HG03095 (cell line): ENCODE measurements at regions not wholly inside any gene's neighbourhood (a gene's known extent, or its start where the extent isn't known, plus 50 kb on each side); places are given as distances from the start of the nearest gene placed in this dataset.

Experiments
- ATAC-seq: cut with Tn5 transposase; IDR thresholded peaks from one replicate; pipeline ENCODE4 v1.9.1; 2021; ENCODE audit warnings: moderate library complexity; ENCODE audit not compliant: unreplicated experiment

DNA sequence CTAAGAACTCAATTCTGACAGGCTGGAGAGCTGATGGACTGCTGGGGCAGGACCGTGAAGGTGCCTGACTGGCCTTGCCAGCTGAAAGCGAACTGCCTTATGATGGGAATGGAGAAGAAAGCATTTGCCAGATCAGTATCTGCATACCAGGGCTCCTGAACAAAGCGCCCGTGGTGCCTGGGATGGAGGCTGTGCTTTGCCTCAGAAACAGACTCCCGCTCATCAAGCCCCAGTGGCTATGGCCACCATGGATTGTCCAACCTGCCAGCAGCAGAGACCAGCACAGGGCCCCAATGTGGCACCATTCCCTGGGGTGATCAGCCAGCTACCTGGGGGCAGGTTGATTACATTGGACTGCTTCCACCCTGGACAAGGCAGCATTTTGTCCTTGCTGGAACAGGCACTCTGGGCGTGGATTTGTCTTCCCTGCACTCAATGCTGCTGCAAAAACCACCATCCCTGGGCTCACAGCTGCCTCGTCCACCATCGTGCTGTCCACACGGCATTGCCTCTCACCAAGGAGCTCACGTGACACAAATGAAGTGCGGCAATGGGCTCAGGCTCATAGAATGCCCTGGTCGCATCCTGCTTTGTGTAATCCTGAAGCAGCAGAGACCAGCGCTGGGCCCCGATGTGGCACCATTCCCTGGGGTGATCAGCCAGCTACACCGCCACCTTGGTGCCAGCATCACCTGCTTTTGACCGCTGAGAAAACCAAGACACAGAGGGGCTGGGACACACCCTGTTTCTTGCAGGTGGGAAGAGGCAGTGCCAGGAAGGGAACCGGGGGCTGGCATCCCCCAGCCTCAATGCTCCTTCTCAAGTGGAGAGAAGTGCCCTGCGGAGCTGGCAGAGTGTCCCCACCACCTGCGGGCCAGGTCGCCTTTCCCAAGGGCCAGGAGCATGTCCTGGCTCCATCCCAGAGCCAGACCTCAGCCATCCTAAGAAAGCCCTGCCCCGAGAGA lies 1367.5 kb downstream of the BRD1 start:
- ATAC-seq: no peak

DNA sequence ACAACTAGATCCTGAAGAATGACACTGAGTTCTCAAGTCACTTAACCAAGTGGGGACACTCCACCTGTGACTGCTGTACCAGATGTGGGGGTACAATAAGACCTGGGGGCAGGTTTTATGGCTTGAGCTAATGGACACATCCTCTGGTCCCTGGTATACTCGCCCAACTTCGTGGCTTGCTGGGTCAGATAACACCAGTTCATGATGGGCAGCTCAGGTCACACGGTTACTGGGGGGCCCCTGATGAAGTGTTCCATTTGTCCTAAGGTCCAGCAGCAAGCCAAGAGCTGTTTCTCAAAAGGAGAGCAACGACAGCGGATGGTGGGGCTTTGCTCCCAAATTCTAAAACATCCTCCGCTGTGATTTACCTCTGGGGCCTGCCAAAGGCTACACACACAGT lies 1368.4 kb downstream of the BRD1 start:
- no peak for ATAC-seq

DNA sequence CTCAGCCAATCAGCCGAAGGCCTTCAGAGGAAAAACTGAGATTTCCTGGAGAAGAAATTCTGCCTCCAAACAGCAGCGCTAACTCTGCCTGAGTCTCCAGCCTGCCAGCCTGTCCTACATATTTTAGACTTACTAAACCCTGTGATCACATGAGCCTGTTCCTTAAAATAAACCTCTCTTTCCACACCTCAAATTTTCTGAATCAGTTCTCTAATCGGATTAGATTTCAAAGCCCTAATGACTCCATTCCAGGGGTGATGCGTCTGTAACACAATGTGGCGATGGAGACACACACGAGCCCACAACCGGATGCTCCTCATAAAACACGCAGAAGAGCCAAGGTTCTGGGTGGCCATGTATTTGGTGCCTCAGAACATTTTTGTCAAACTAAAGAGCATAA lies 1371.2 kb downstream of the BRD1 start:
- ATAC-seq: no peak

DNA sequence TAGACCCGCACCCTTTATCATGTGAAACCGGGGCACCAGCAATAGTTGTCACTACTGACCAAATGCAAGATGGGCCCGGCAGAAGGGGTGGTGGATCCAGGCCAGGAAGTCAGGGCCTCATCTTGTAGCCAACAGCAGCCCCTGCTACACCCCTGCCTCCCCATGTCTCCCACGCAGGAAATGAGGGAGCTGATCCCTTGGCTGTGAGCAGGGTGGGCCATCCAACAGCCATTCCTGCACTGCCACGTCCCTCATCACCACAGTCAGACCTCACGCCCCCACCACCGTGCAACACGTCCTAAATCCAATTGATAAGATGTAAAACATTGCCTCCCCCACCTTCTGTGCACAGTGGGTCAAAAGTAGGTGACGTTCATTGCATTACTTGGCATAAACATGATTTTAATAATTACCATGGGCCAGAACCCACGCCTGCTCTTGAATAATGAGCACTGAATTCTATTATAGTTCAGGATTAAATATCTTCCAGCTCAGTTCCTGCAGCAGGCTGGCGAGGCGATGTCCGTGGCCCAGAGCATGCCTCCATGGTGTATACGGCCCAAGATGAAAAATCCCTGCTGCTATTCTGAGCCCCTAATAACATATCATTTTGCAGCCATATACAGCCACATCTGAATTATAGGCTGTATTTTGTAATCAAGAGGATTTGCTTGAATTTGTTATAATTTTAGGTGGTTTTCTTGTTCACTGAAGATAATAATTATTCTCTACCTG lies 1373.8 kb downstream of the BRD1 start:
- ATAC-seq: no peak

DNA sequence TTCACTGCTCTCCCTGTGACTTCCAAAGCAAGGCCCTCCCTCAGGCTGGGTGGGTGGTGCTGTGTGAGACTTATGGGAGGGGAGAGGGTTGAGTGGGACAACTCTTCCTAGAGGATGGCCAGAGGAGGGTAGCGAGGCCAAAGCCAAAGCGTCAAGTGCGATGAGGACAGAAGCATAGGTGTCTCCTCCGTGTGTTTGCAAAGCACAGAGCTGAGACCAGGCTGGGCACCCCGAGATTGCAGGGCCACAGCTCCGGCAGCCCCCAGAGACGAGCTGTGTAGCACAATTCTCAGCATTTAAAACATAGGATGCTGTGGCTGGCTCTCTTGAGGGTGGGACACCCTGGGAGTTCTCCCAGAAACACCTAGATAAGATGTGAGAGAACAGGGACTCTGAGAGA lies 1374.5 kb downstream of the BRD1 start:
- ATAC-seq: no peak

DNA sequence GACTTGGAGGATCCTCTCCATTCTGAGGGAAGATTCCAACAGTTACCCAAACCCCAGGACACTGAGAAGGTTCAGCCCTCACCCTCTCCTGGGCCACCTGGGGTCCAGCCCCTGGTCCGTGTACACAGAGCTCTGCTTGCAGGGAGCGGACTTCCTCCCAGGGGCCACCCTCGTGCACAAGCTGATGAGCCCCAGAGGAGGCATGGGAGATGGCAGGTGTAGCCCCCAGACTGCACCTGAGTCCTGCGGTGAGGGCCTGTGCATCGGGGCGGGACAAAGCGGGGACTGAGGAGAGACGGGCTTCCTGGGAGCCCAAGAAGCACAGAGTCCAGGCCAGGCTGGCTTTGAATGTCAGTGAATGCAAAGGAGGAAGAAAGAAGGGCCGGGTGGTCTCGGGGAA lies 1374.9 kb downstream of the BRD1 start:
- no peak for ATAC-seq

DNA sequence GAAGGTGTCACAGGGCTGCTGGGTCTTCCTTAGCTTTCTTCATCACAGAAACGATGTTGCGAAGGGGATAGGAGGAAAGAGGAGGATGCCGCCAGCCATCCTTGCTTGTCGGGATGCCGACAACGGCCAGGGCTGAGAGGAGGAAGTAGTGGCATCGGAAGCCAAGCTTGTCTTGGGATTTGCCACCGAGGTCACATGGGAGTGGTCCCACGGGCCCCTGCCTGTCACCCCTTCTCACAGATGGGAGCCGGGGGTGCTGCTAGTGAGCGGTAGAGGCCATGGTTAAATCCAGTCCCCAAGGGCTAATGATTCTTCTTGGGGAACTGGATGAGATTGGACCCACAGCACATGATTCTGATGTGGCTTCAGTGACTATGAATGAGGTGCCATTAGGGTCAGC lies 1375.8 kb downstream of the BRD1 start:
- ATAC-seq: no peak

DNA sequence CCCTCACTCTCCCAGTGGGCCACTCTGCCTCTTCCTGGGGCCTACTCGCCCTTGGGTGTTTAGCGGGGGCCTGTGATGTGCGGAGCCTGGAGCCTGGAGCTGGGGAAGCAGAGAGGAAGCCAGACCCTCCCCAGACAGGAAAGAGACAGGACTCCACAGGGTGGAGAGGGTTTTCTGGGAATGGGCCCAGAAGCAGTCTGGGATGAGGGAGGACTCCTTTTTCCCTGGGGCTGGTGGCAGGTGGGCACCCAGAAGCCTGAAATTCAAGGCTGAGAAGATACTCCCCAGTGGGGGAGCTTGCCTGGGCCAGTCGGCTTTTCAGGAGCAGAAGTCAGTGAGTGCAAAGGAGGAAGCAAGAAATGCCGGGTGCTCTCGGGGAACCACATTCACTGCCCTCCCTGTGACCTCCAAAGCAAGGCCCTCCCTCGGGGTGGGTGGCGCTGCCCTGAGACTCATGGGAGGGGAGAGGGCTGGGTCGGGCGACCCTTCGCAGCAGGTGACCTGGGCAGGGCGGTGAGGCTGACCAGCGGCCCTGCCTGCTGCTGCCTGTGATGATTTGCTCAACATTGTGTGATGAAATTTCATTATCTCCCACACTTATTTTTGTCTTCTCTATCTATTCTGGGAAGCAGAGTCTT lies 1377.4 kb downstream of the BRD1 start:
- no peak for ATAC-seq

DNA sequence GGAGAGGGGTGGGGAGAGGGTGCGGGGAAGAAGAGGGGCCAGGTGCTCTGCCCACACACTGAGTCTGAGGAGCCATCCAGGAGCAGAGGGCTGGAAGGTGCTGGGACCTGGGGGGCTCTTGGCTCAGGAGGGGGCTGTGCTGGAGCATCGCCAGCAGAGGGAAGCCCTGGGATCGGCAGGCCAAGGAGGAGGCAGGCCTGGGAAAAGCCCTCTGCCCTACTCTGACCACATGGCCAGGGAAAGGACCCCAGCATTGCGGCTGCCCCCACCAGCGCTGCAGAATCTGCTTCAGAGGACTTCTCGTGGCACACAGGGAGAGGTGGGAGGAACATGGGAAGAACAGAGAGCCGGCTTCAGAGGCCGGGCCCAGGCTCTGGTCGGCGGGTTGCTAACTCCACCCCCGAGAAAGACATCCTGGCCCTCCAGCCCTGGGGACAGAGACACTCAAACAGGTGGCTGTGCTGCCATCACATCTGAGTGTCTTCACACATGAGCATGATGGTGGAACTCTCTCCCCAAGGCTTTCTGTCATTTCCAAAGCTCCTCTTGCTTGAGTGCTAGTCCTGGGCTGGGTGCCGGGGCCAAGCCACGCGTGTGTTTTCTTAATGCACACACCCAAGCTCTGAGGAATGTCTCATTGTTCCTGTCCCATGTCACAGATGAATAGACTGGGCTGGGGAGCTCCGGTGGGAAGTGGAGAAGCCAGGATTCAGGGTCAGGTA lies 1378.0 kb downstream of the BRD1 start:
- no peak for ATAC-seq

DNA sequence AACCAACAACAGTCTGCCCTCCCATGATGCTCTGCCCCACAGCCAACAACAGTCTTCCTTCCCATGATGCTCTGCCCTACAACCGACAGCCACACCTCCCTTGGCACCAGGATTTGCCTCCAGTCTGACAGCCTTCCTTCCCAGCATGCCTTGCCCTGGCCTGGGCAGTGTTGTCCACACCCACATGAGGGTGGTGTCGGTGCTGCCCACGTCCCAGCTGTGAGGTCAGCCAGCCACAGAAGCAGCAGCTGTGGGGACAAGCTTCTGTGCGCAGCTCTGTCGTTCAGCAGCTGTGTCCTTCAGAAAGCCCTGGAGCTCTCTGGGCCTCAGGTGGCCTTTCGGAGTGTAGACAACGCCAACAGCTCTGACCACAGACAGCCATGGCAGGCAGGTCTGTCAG lies 1378.9 kb downstream of the BRD1 start:
- ATAC-seq: no peak

DNA sequence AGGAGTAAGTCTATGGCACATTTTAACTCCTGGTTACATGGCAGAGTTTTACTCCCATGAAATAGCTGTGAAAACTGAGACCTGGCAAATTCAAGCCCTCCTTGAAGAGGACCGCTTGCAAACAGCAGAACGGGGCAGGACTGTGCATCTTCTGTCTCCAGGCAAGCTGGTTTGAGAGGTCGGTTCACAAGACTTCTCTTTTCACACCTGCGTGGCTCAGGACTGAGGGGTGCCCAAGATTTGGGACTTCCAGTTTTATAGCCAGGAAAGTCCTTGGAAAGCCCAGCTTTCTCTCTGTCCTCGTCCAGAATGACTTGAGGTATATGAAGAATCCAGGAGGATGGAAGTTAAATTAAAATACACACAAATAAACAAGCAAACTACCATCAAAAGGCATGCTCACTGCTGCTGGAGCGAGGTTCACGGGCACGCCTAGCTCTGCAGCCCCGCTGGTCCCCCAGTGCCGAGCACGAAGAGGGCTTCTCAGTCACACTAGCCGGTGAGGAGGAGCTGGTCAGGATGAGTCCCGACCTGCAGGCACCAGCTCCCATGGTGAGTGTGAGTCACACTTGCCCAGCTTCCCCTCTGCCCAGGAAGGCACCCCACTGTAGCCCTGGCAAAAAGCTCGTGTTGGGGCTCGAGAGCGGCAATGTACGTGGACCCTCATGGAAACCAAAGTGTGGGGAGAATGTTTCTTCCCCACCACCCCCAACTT lies 1382.4 kb downstream of the BRD1 start:
- ATAC-seq: no peak

DNA sequence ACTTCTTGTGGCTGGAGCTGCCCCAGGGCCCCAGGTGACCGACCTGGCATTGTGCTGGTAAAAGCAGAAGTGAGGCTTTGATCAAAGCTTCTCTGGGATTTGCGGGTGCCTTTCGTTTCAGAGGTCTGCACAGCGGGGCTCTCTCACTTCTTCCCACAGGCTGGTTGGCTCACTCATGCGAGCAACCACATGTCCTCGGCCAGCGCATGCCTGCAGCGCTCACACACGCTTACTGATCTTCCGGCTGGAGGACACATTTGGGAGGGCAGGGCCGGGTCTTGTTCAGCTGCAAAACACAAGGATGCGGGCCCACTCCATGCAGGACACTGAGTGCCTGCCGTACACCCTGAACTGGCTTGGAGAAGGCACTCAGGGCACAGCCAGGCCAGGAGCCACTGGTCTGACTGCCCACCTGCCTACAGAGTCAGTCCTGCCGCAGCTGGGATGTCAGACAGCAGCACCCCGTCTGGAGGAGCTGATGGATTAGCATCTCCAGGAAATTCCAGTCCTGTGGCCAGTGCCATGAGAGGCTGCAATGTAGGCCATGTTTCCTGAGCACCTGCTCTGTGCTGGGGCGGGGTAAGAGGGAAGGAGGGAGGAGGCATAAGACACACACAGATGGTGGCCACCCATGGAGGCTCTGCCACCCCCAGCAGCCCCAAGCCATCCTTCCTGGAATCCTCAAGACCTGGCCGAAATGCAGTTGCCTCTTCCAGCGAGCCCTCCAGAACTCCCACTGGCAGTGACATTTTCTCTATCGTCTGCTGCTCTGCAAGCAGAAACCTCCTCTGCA lies 1383.2 kb downstream of the BRD1 start:
- no peak for ATAC-seq

DNA sequence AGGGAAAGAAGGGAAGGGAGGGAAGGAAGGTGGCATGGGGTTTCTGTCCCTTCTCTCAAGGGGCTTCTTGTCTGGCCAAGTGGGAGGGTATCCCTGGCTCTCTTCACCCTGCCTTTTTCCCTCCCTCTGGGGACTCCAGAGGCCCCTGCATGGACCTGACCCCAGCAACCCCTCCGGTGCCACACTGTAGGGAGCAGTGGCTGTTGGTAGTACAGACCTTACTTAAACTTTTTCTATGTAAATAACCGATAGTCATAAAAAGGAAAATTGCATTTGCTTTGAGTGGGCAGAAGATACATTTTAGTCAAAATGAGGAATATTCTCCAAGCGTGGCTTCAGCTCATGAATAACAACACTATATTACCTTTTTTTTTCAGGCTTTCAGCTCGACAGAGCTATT lies 1384.0 kb downstream of the BRD1 start:
- no peak for ATAC-seq

DNA sequence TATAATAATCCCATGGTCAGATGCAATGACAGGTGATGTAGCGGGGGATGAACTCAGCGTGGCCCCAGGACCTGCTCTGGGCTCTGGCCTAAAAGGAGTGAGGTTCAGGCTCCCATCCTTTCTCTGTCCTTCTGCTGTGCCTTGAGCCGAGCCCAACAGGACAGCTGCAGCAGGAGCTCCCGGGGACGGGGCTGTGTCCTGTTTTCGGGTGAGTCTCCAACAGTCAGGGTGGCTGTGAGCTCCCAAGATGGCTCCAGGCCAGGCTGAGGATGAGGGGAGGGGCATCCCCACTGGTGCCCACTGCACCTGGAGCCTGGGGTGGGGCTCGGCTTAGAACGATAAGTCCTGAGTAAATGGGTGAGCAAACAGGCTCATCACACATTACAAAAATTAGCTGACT lies 1385.0 kb downstream of the BRD1 start:
- no peak for ATAC-seq

DNA sequence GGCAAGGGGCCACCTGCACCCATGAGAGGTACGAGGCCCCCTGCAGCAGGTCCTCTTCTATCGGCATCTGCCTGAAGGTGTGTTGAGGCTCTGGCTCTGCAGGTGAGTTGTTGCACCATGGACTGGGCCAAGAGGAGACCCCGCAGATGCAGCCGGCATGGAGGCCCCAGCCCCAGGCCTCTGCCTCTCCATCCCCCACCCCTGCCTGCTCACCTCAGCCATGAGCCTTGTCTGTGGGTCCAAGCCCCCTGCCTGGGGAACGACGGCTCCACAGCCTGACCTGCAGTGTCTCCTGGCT lies 1386.2 kb downstream of the BRD1 start:
- no peak for ATAC-seq

DNA sequence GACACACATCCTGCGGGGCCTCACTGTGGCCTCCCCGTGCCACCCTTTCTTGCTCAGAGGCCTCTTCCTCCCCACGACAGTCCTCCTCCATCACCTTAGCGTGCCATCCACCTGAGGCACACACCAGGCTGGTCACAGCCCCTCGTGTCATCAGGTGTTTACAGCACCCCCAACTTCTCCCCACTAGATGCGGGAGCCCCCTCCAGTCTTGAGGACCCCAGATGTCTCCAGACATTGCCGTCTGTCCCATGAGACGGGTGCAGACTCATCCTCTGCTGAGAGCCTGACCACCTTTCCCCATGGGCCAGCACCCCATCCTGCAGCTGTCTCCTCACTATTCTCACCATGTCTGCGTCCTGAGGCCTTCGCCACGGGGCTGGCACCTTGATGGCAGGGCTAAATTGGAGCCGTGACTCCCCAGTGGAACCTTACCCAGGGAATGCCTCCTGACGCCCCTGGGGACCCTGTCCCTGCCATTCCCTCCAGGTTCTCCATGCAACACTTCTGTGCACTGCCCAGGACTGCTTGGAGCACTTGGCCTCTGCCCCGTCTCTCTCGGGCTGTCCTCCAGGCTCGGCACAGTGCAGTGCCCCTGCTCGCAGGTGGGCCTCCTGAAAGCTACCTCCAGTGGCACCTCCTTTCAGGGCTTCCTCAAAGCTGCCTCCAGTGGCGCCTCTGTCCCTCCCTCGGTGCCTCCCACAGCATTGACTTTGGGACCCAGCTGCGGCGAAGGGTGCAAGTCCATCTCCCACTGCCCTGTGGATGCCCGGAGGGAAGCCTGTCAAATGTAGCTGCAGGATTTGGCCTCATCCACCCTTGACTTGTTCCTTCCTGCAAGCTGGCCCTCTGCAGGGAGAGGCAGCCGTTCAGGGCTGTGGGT lies 1386.8 kb downstream of the BRD1 start:
- no peak for ATAC-seq

DNA sequence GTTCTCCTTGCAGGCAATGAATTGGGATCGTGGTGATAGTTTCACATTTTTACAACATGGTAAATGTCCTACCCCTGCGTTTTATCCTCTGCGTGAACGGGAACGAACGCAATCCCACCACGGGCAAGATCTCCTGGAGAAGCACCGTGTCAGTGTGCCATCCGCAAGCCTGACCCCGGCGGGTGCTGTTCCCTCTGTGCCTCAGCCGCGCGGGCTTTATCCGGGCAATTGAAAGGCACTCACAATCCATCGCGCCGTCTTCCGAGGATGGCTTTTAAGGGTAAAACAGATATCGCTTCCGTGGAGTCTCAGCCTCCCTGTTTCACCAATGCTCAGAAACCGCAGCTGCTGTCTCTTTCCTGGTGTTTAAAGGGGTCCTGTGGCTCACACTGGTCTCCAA lies 1387.5 kb downstream of the BRD1 start:
- no peak for ATAC-seq

DNA sequence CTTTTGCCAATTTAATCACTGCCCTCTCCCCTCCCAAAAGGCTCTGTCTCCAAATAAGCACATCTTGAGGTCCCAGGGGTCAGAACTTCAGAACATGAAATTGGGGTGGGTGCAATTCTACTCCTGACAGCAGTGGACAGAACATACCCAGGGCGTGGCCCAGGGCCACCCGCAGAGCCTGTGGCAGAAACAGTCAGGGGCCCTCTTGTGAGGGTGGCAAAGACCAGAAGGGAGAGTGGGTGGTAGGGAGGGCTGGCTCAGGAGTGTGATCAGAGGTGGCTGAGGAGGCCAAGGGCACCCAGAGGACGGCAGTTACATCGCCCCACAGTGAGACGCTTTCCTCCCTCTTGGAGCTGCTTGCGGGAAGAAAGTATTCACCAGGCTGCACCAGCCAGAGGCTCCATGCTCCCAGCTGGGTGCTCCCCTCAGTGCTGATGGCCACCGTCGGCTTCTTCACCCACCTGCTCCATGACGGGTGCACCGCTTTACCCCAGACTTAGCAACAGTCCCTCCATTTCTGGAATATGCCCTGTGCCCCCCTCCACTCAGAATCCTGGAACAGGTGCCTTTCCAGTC lies 1388.0 kb downstream of the BRD1 start:
- no peak for ATAC-seq
